IPS-15b (cell line): ENCODE measurements at regions not wholly inside any gene's neighbourhood (a gene's known extent, or its start where the extent isn't known, plus 50 kb on each side); places are given as distances from the start of the nearest gene placed in this dataset.
"Not testable (repeated sequence)": the region's sequence is repeated elsewhere in the genome, so short reads cannot be mapped to it uniquely, and the experiment has no call there.

Experiments used
- H3K27me3 ChIP-seq: one replicate; pipeline ENCODE4 v1.6.1; 2013; ENCODE audit warnings: low read length; ENCODE audit not compliant: control insufficient read depth, insufficient read depth
- H3K36me3 ChIP-seq: one replicate; pipeline ENCODE4 v1.6.1; 2013; ENCODE audit warnings: low read length; ENCODE audit not compliant: control insufficient read depth, insufficient read depth
- H3K4me1 ChIP-seq: one replicate; pipeline ENCODE4 v1.6.1; 2013; ENCODE audit warnings: mild to moderate bottlenecking, low read length; ENCODE audit not compliant: control insufficient read depth, insufficient read depth
- H3K4me3 ChIP-seq: one replicate; pipeline ENCODE4 v1.5.1; 2013; ENCODE audit warnings: low read depth, low read length
- H3K9ac ChIP-seq: one replicate; pipeline ENCODE4 v1.6.1; 2013; ENCODE audit warnings: low read depth, mild to moderate bottlenecking, low read length
- H3K9me3 ChIP-seq: one replicate; pipeline ENCODE4 v1.6.1; 2013; ENCODE audit warnings: mild to moderate bottlenecking, low read length; ENCODE audit not compliant: control insufficient read depth, insufficient read depth

GRCh38 chr5:82586181-82586580 is 308.0 kb upstream of the RPS23 start:
- no peak overlapping the region for H3K9ac ChIP-seq
- peaks cover 4% of the 10 kb centered on the region for H3K9me3 ChIP-seq
- H3K27me3 ChIP-seq: no peaks in the 10 kb centered on the region
- H3K4me1 ChIP-seq: peaks cover under 1% of the 10 kb centered on the region
- no peak overlapping the region for H3K4me3 ChIP-seq
- no peaks in the 10 kb centered on the region for H3K36me3 ChIP-seq

GRCh38 chr5:82584631-82585030 is 306.5 kb upstream of the RPS23 start:
- Histone ChIP-seq H3K9me3 (peaks cover 4% of the 10 kb centered on the region), H3K4me1 (no peaks in the 10 kb centered on the region), H3K4me3 (no peak overlapping the region), H3K36me3 (no peaks in the 10 kb centered on the region), H3K9ac (no peak overlapping the region), H3K27me3 (no peaks in the 10 kb centered on the region)

- not testable (repeated sequence) for H3K9me3 ChIP-seq, H3K4me3 ChIP-seq, H3K4me1 ChIP-seq, H3K9ac ChIP-seq, H3K36me3 ChIP-seq, H3K27me3 ChIP-seq
Observed at GRCh38 chr5:82583331-82583730, 305.2 kb upstream of the RPS23 start.

GRCh38 chr5:82564963-82565362 is 286.8 kb upstream of the RPS23 start:
- no peaks in the 10 kb centered on the region for H3K36me3 ChIP-seq
- no peak overlapping the region for H3K9ac ChIP-seq
- no peaks in the 10 kb centered on the region for H3K4me1 ChIP-seq
- no peaks in the 10 kb centered on the region for H3K27me3 ChIP-seq
- no peak overlapping the region for H3K4me3 ChIP-seq
- no peaks in the 10 kb centered on the region for H3K9me3 ChIP-seq

- Histone ChIP-seq H3K4me3 (no peak overlapping the region), H3K27me3 (no peaks in the 10 kb centered on the region), H3K9me3 (no peaks in the 10 kb centered on the region), H3K9ac (no peak overlapping the region), H3K4me1 (no peaks in the 10 kb centered on the region), H3K36me3 (no peaks in the 10 kb centered on the region)
Observed at GRCh38 chr5:82563745-82564144, 285.6 kb upstream of the RPS23 start.

- Histone ChIP-seq H3K9ac (no peak overlapping the region), H3K4me1 (no peaks in the 10 kb centered on the region), H3K9me3 (no peaks in the 10 kb centered on the region), H3K27me3 (no peaks in the 10 kb centered on the region), H3K4me3 (no peak overlapping the region), H3K36me3 (no peaks in the 10 kb centered on the region)
Observed at GRCh38 chr5:82562696-82563240, 284.6 kb upstream of the RPS23 start.

- Histone ChIP-seq H3K9ac (no peak overlapping the region), H3K4me3 (no peak overlapping the region), H3K4me1 (no peaks in the 10 kb centered on the region), H3K27me3 (no peaks in the 10 kb centered on the region), H3K36me3 (no peaks in the 10 kb centered on the region), H3K9me3 (no peaks in the 10 kb centered on the region)
Observed at GRCh38 chr5:82561797-82562196, 283.6 kb upstream of the RPS23 start.

- H3K27me3 ChIP-seq: no peaks in the 10 kb centered on the region
- no peaks in the 10 kb centered on the region for H3K36me3 ChIP-seq
- no peak overlapping the region for H3K9ac ChIP-seq
- no peaks in the 10 kb centered on the region for H3K9me3 ChIP-seq
- H3K4me3 ChIP-seq: no peak overlapping the region
- no peaks in the 10 kb centered on the region for H3K4me1 ChIP-seq
Observed at GRCh38 chr5:82560969-82561368, 282.8 kb upstream of the RPS23 start.

GRCh38 chr5:82560561-82560960 is 282.4 kb upstream of the RPS23 start:
- H3K4me1 ChIP-seq: no peaks in the 10 kb centered on the region
- no peaks in the 10 kb centered on the region for H3K27me3 ChIP-seq
- H3K36me3 ChIP-seq: no peaks in the 10 kb centered on the region

GRCh38 chr5:82551840-82552385 is 273.8 kb upstream of the RPS23 start:
- no peaks in the 10 kb centered on the region for H3K27me3 ChIP-seq
- no peak overlapping the region for H3K9ac ChIP-seq
- H3K9me3 ChIP-seq: no peaks in the 10 kb centered on the region
- no peaks in the 10 kb centered on the region for H3K36me3 ChIP-seq
- no peaks in the 10 kb centered on the region for H3K4me1 ChIP-seq
- H3K4me3 ChIP-seq: no peak overlapping the region

More at GRCh38 chr5:82560561-82560960, 282.4 kb upstream of the RPS23 start:
- Histone ChIP-seq H3K4me3 (no peak overlapping the region), H3K9ac (no peak overlapping the region), H3K9me3 (no peaks in the 10 kb centered on the region)

- H3K4me3 ChIP-seq: no peak overlapping the region
- H3K36me3 ChIP-seq: no peaks in the 10 kb centered on the region
- H3K4me1 ChIP-seq: no peaks in the 10 kb centered on the region
- no peaks in the 10 kb centered on the region for H3K9me3 ChIP-seq
- no peaks in the 10 kb centered on the region for H3K27me3 ChIP-seq
- no peak overlapping the region for H3K9ac ChIP-seq
Observed at GRCh38 chr5:82551192-82551591, 273.0 kb upstream of the RPS23 start.

GRCh38 chr5:82549263-82549662 is 271.1 kb upstream of the RPS23 start:
- H3K9me3 ChIP-seq: no peaks in the 10 kb centered on the region
- H3K27me3 ChIP-seq: no peaks in the 10 kb centered on the region
- no peak overlapping the region for H3K4me3 ChIP-seq
- no peaks in the 10 kb centered on the region for H3K36me3 ChIP-seq
- no peaks in the 10 kb centered on the region for H3K4me1 ChIP-seq
- no peak overlapping the region for H3K9ac ChIP-seq
